GM23338 (cell line): ENCODE measurements at regions not wholly inside any gene's neighbourhood (a gene's known extent, or its start where the extent isn't known, plus 50 kb on each side); places are given as distances from the start of the nearest gene placed in this dataset.

Experiments
- ATAC-seq: fragments of 200-7000 bp; cut with Tn5 transposase; 3 replicates; pipeline ENCODE4 v1.9.1; 2020
- DNase-seq: peaks from one replicate; pipeline ENCODE4 v3.0.0-alpha.2; 2015; ENCODE audit warnings: low spot score
- H2AFZ ChIP-seq: fragments of 200-600 bp; sonication (generic); 2 replicates; pipeline ENCODE4 v1.8.0; 2016; ENCODE audit warnings: antibody characterized with exemption, mild to moderate bottlenecking, moderate library complexity
- H3F3A ChIP-seq: fragments of 200-600 bp; sonication (generic); replicated peaks from 2 replicates; pipeline ENCODE4 v1.8.0; 2017; ENCODE audit warnings: antibody characterized with exemption, mixed run types, low read depth
- H3K27ac ChIP-seq: fragments of 200-600 bp; sonication (generic); 2 replicates; pipeline ENCODE4 v1.6.1; 2016; ENCODE audit warnings: low read depth
- H3K27me3 ChIP-seq: fragments of 200-600 bp; sonication (generic); 2 replicates; pipeline ENCODE4 v1.8.0; 2016; ENCODE audit warnings: mild to moderate bottlenecking, mixed run types, moderate library complexity; ENCODE audit not compliant: insufficient read depth
- H3K36me3 ChIP-seq: fragments of 200-600 bp; sonication (generic); 2 replicates; pipeline ENCODE4 v1.8.0; 2016; ENCODE audit warnings: mild to moderate bottlenecking; ENCODE audit not compliant: insufficient read depth
- H3K4me1 ChIP-seq: fragments of 200-600 bp; sonication (generic); 2 replicates; pipeline ENCODE4 v1.8.0; 2016; ENCODE audit warnings: mild to moderate bottlenecking, moderate library complexity; ENCODE audit not compliant: insufficient read depth
- H3K4me2 ChIP-seq: fragments of 200-600 bp; sonication (generic); 2 replicates; pipeline ENCODE4 v1.7.1; 2017; ENCODE audit warnings: mixed run types
- H3K4me3 ChIP-seq: fragments of 200-600 bp; sonication (generic); 2 replicates; pipeline ENCODE4 v1.6.1; 2016; ENCODE audit warnings: mixed run types
- H3K79me2 ChIP-seq: fragments of 200-600 bp; sonication (generic); replicated peaks from 2 replicates; pipeline ENCODE4 v1.8.0; 2017; ENCODE audit warnings: mild to moderate bottlenecking; ENCODE audit not compliant: insufficient read depth
- H3K9me2 ChIP-seq: fragments of 200-600 bp; sonication (generic); 2 replicates; pipeline ENCODE4 v1.8.0; 2017; ENCODE audit not compliant: insufficient read depth
- H4K20me1 ChIP-seq: fragments of 200-600 bp; sonication (generic); replicated peaks from 2 replicates; pipeline ENCODE4 v1.8.0; 2017; ENCODE audit warnings: mild to moderate bottlenecking; ENCODE audit not compliant: insufficient read depth
- H3K27ac Mint-ChIP-seq: 2 replicates; pipeline ENCODE4 v1.8.0; 2020; ENCODE audit warnings: inconsistent platforms, mild to moderate bottlenecking, moderate library complexity, mixed read lengths
- H3K27me3 Mint-ChIP-seq: 3 replicates; pipeline ENCODE4 v1.8.0; 2022; ENCODE audit warnings: low read depth, mild to moderate bottlenecking, moderate library complexity, mixed read lengths, inconsistent platforms; ENCODE audit not compliant: insufficient read depth, poor library complexity
- H3K36me3 Mint-ChIP-seq: 3 replicates; pipeline ENCODE4 v1.8.0; 2021; ENCODE audit warnings: low read depth, mild to moderate bottlenecking, inconsistent platforms, moderate library complexity, mixed read lengths
- H3K4me1 Mint-ChIP-seq: 3 replicates; pipeline ENCODE4 v1.8.0; 2020; ENCODE audit warnings: mild to moderate bottlenecking, inconsistent platforms, mixed read lengths
- H3K4me3 Mint-ChIP-seq: 3 replicates; pipeline ENCODE4 v1.8.0; 2021; ENCODE audit warnings: moderate library complexity, mild to moderate bottlenecking, inconsistent platforms, mixed read lengths
- H3K9me3 Mint-ChIP-seq: 3 replicates; pipeline ENCODE4 v1.8.0; 2020; ENCODE audit warnings: moderate library complexity, mild to moderate bottlenecking, inconsistent platforms, mixed read lengths
- JUNB ChIP-seq: IDR thresholded peaks from one replicate; pipeline ENCODE4 v1.6.1; 2016; ENCODE audit warnings: antibody characterized with exemption; ENCODE audit not compliant: unreplicated experiment
- NANOG ChIP-seq: IDR thresholded peaks from 2 replicates; pipeline ENCODE4 v1.6.1; 2016; ENCODE audit warnings: antibody characterized with exemption, borderline replicate concordance
- POLR2AphosphoS5 ChIP-seq: IDR thresholded peaks from 2 replicates; pipeline ENCODE4 v1.6.1; 2016; ENCODE audit warnings: antibody characterized with exemption, low read depth
- ZNF114 ChIP-seq: fragments of 250-450 bp; sonication (Bioruptor Pico); IDR thresholded peaks from 2 replicates; pipeline ENCODE4 v1.5.0; 2020; ENCODE audit warnings: mild to moderate bottlenecking, moderate library complexity
- TF ChIP-seq, protein P1 (sequence below): fragments of 250-450 bp; sonication (Bioruptor Pico); IDR thresholded peaks from 2 replicates; pipeline ENCODE4 v1.5.0; 2020; ENCODE audit warnings: mild to moderate bottlenecking, moderate library complexity
- TF ChIP-seq, protein P2 (sequence below): IDR thresholded peaks from one replicate; pipeline ENCODE4 v1.6.1; 2018; ENCODE audit warnings: antibody characterized with exemption; ENCODE audit not compliant: unreplicated experiment

DNA sequence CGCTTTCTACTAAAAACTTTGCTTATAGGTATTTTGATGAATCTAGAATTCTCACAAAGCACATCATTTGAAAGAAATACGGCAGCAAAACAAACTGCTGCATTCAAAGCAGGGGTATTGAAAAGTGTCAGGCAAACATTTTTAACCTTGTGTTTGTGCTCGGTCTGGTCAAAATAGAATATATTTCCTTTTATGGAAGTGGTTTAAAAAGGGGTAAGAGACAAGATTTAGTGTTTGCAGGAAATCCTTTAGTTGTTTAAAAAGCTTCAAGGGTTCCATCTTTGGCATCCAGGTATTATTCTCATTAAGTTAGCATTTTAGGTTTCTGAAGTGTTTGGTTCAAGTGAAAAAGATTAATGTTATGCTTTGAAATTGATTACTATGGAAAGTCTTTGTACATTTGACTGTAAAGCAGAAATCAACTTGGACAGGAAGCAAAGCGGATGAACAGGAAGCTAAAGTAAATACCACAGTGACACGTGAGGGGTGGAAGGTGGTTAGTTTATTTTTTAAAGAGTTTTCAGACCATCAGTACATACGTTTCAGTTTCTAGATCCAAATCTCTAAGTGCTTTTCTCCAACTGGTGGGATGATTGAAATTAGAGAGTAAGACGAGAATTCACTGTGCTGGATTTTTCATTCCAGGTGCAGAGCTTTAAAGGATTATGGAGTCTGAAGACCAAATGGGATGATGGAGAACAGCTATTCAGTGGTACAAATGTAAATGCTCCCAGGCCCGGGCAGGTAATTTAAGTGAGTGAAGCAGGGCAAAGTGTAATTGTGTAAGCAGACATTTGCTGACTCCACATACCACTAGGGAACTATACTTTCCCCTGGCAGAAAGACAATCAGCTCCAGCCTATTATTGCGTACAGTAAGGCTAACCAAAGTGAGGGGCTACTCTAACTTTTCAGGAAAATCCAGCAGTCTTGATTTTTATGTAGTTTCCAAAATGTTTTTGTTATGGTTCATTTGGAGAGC is 341.8 kb upstream of the TBL1XR1 start:
- H3K4me3 Mint-ChIP-seq, result no peak overlapping the region
- no peaks in the 10 kb centered on the region for H3K9me3 Mint-ChIP-seq
- Histone ChIP-seq H3K27ac (no peak overlapping the region), H3K4me2 (0 out of 2 replicates have a peak overlapping the region, but pooled peaks have one; percentile 41), H3K79me2 (no peaks in the 10 kb centered on the region), H3K36me3 (no peaks in the 10 kb centered on the region), H3K9me2 (no peaks in the 10 kb centered on the region), H3K4me1 (peaks cover 16% of the 10 kb centered on the region), H2AFZ (0 out of 2 replicates have a peak overlapping the region, but pooled peaks have one; percentile 73), H3K4me3 (no peak overlapping the region), H4K20me1 (no peaks in the 10 kb centered on the region), H3F3A (no peaks in the 10 kb centered on the region), H3K27me3 (no peaks in the 10 kb centered on the region)
- TF ChIP-seq NANOG (no peak), POLR2AphosphoS5 (no peak), ZNF114 (CRISPR knock-in tag) (no peak), JUNB (no peak)
- TF ChIP-seq, protein P1, sequence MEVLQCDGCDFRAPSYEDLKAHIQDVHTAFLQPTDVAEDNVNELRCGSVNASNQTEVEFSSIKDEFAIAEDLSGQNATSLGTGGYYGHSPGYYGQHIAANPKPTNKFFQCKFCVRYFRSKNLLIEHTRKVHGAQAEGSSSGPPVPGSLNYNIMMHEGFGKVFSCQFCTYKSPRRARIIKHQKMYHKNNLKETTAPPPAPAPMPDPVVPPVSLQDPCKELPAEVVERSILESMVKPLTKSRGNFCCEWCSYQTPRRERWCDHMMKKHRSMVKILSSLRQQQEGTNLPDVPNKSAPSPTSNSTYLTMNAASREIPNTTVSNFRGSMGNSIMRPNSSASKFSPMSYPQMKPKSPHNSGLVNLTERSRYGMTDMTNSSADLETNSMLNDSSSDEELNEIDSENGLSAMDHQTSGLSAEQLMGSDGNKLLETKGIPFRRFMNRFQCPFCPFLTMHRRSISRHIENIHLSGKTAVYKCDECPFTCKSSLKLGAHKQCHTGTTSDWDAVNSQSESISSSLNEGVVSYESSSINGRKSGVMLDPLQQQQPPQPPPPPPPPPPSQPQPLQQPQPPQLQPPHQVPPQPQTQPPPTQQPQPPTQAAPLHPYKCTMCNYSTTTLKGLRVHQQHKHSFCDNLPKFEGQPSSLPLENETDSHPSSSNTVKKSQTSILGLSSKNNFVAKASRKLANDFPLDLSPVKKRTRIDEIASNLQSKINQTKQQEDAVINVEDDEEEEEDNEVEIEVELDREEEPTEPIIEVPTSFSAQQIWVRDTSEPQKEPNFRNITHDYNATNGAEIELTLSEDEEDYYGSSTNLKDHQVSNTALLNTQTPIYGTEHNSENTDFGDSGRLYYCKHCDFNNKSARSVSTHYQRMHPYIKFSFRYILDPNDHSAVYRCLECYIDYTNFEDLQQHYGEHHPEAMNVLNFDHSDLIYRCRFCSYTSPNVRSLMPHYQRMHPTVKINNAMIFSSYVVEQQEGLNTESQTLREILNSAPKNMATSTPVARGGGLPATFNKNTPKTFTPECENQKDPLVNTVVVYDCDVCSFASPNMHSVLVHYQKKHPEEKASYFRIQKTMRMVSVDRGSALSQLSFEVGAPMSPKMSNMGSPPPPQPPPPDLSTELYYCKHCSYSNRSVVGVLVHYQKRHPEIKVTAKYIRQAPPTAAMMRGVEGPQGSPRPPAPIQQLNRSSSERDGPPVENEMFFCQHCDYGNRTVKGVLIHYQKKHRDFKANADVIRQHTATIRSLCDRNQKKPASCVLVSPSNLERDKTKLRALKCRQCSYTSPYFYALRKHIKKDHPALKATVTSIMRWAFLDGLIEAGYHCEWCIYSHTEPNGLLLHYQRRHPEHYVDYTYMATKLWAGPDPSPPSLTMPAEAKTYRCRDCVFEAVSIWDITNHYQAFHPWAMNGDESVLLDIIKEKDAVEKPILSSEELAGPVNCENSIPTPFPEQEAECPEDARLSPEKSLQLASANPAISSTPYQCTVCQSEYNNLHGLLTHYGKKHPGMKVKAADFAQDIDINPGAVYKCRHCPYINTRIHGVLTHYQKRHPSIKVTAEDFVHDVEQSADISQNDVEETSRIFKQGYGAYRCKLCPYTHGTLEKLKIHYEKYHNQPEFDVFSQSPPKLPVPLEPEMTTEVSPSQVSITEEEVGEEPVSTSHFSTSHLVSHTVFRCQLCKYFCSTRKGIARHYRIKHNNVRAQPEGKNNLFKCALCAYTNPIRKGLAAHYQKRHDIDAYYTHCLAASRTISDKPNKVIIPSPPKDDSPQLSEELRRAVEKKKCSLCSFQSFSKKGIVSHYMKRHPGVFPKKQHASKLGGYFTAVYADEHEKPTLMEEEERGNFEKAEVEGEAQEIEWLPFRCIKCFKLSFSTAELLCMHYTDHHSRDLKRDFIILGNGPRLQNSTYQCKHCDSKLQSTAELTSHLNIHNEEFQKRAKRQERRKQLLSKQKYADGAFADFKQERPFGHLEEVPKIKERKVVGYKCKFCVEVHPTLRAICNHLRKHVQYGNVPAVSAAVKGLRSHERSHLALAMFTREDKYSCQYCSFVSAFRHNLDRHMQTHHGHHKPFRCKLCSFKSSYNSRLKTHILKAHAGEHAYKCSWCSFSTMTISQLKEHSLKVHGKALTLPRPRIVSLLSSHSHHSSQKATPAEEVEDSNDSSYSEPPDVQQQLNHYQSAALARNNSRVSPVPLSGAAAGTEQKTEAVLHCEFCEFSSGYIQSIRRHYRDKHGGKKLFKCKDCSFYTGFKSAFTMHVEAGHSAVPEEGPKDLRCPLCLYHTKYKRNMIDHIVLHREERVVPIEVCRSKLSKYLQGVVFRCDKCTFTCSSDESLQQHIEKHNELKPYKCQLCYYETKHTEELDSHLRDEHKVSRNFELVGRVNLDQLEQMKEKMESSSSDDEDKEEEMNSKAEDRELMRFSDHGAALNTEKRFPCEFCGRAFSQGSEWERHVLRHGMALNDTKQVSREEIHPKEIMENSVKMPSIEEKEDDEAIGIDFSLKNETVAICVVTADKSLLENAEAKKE (CRISPR knock-in tag), result no peak
- TF ChIP-seq, protein P2, sequence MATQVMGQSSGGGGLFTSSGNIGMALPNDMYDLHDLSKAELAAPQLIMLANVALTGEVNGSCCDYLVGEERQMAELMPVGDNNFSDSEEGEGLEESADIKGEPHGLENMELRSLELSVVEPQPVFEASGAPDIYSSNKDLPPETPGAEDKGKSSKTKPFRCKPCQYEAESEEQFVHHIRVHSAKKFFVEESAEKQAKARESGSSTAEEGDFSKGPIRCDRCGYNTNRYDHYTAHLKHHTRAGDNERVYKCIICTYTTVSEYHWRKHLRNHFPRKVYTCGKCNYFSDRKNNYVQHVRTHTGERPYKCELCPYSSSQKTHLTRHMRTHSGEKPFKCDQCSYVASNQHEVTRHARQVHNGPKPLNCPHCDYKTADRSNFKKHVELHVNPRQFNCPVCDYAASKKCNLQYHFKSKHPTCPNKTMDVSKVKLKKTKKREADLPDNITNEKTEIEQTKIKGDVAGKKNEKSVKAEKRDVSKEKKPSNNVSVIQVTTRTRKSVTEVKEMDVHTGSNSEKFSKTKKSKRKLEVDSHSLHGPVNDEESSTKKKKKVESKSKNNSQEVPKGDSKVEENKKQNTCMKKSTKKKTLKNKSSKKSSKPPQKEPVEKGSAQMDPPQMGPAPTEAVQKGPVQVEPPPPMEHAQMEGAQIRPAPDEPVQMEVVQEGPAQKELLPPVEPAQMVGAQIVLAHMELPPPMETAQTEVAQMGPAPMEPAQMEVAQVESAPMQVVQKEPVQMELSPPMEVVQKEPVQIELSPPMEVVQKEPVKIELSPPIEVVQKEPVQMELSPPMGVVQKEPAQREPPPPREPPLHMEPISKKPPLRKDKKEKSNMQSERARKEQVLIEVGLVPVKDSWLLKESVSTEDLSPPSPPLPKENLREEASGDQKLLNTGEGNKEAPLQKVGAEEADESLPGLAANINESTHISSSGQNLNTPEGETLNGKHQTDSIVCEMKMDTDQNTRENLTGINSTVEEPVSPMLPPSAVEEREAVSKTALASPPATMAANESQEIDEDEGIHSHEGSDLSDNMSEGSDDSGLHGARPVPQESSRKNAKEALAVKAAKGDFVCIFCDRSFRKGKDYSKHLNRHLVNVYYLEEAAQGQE, result no peak
- peaks cover 39% of the 10 kb centered on the region for H3K4me1 Mint-ChIP-seq
- no peak overlapping the region; the same call in 1 of the 2 replicates for H3K27ac Mint-ChIP-seq
- DNase-seq (no peak), ATAC-seq (no peak)
- peaks cover 2% of the 10 kb centered on the region for H3K27me3 Mint-ChIP-seq
- H3K36me3 Mint-ChIP-seq, result no peaks in the 10 kb centered on the region
